ENCODE measurements at regions not wholly inside any gene's neighbourhood (a gene's known extent, or its start where the extent isn't known, plus 50 kb on each side); places are given as distances from the start of the nearest gene placed in this dataset.
"Not testable (repeated sequence)": the region's sequence is repeated elsewhere in the genome, so short reads cannot be mapped to it uniquely, and the experiment has no call there.

DNA sequence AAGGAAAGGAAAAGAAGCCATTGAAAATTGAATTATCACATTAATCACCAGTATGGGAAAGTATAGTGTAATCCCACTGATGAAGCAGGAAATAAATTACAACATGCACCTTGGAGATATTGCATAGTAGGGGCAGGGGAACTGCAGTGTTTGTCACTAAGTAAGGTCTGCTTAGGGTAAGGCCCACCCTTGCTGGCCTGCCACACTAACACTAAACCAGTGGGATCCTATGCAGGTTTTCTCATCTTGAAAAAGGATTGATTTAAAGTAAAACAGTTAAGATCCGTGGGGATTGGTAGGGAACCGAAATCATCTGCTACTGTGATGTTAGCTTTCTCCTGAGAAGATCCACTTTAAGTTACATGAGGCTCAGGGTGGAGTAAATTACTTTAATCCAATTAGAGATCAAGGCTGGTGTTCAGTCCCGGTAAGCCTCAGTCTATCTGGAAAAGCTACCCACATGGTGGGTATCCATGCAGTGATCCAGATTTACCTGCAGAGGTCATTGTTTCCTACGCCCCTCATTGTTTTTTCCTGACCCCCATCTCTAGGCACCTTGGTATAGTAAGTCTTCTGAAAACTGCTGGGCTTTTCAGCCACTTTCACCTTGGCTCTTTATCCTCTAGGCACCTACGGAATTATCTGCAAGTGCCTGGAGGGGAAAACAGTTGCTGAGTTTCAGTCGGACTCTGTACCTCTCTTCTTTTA is 1014.9 kb upstream of the ATXN8OS start:
- DNase-seq: no peak

GRCh38 chr13:69077267-69077666 is 1030.4 kb upstream of the ATXN8OS start:
- no peak for DNase-seq

DNA sequence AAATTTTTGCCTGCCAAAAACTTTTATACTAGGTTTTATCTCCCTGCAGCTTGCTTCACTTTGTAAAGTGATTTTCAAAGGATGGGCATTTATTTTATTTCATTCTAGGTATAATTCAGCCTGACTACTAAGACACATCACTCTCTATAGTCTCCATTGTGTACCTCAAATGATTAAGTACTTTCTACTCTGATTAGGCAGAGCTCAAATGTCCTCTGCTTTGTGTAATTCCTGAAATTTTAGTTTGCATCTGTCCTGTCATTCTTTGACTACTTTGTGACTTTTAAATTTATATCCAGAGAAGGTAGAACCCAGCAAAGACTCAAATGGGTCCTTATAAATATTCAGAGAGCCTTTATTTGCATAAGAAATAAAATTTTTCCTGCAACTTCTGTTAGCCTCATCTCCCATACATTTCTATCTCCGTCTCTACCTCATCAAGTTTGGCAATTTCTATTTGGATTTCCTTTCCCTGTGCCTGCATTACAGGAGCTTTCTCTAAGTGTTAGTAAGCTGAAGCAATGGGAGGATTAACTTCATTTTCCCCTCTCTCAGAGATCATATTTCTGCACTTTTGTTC is 1038.0 kb upstream of the ATXN8OS start:
- DNase-seq: no peak

DNA sequence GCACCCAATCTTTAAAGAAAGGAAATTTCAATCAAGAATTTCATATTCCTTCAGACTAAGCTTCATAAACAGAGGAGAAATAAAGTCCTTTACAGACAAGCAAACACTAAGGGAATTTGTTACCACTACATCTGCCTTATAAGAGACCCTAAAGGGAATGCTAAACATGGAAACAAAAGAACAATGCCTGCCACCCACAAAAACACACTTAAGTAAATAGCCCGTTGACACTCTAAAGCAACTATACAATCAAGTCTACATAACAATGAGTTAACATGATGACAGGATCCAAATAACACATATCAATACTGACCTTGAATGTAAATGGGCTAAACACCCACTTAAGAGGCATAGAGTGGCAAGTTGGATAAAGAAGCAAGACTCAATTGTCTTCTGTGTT is 1056.9 kb upstream of the ATXN8OS start:
- no peak for DNase-seq

- no peak for DNase-seq
These were observed 1063.0 kb upstream of the ATXN8OS start for GRCh38 chr13:69044629-69045028.

GRCh38 chr13:69040898-69041297 is 1066.7 kb upstream of the ATXN8OS start:
- no peak for DNase-seq

- no peak for DNase-seq
These were observed 1071.9 kb upstream of the ATXN8OS start for GRCh38 chr13:69035771-69036170.

DNA sequence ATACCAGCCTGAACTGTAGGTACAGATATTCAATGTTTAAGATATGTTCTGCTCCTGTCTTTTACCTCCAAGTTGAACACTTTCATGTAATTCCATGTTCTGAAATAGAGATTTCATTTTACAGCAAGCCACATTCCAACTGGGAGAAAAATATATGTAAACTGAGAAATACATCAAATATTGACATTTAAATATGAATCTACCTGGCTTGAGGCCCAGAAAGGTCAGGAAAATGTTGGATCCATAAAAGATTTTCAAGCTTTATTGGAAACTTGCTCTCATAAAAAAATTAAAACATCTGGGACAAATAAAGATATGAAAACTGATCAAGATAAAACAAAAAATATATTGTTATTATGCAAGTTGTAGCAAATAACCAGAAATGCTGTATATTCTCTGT is 1078.7 kb upstream of the ATXN8OS start:
- DNase-seq: no peak

DNA sequence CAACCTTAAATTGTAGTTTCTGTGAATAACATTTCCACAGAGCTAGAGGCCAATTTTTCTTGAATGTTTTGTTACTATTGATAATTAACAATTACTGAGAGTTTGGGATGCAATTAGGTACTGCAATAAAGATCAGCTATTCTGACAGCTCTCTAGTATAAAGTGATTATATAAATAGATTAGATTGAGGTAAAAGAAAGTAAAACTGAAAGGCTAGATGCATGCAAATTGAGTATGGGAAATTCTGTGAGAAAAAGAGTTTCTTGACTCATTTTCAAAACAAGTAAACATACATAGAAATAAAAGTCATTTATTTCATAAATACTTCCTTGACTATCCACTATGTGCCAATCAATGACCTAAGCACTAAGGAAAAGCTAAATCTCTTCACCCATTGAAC is 1087.5 kb upstream of the ATXN8OS start:
- DNase-seq: no peak

DNA sequence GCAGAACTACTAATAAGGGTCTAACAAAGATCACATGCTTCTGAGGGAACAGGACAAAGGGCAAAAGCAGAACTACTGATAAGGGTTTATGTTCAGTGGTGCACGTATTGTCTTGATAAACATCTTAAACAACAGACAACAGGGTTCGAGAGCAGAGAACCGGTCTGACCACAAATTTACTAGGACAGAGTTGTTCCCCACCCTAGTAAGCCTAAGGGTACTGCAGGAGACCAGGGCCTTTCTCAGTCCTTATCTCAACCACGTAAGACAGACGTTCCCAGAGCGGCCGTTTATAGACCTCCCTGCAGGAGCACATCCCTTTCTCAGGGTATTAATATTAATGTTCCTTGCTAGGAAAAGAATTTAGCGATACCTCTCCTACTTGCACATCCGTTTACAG is 1089.5 kb upstream of the ATXN8OS start:
- not testable (repeated sequence) for DNase-seq

DNA sequence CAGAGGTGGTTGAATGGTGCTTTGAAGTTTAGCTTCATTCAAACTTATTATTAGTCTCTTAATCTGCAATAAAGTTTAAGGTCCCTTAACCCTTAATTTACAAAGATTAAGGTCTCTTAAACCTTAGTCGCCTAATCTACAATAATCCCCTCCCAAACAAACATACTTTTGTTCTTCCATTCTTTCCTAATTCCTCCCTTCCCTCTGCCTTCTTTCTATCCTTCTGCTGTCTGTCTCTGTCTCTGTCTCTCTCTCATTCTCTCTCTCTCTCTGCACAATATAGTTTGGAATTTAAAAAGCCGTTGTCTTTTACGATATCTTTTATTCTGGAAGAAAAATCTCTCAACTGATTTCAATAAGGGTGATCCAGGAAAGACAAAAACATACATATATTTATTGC is 1096.8 kb upstream of the ATXN8OS start:
- DNase-seq: no peak

DNA sequence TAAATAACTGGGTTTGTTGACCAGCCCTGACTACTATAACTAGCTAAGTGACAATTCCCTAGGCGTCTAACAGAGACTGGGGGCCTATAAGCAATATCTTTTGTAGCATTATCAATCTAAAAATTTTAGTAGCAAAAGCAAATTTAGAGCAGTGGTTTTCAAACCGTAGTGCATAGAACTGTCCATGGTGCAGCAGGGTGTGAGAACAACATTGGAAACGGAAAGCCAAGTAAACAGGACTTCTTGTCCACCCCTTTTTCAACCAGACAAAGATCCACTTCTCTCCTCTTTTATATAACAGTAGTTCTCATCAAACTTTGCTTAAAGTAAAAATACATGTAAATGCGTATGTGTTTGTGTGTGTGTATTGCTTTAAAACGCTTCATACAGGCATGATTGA is 1099.1 kb upstream of the ATXN8OS start:
- no peak for DNase-seq

DNA sequence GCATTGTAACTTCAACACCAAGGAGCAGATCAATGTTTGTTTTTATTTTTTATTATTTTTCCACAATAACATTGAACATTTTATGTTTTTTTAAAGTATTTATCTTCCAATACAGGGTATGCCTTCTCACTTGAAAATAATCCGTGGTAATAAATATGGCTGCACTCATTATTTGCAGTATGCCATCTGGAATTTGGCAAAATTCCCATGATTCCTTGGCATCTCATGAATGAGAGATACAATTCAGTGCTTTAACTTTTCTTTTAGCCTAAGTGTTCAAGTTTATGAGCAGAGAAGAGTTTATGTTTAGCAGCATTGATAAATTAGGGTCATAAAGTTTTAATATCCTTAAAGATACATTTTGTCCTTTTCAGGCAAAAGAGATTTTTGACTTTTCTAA is 1109.6 kb upstream of the ATXN8OS start:
- DNase-seq: no peak

GRCh38 chr13:68996668-68997025 is 1111.0 kb upstream of the ATXN8OS start:
- no peak for DNase-seq

- DNase-seq: no peak
These were observed 1111.5 kb upstream of the ATXN8OS start for GRCh38 chr13:68995972-68996667.

DNA sequence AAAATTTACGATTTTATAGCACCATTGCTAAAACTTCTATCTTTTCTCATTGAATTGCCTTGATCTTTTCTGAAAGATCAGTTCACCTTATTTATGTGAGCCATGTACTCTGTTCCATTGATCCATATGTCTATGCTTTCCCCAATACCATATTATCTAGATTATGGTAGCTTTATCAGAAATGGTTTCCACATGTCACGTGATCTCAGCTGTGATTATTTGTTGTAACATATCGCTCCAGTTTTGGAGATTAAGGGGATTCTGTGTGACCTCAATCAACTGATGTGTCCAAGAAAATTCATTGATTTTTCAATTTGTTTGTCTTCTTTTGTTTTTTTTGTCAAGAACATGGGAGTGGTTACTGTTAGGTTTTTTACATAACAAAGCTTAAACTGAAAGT is 1114.5 kb upstream of the ATXN8OS start:
- DNase-seq: no peak

DNA sequence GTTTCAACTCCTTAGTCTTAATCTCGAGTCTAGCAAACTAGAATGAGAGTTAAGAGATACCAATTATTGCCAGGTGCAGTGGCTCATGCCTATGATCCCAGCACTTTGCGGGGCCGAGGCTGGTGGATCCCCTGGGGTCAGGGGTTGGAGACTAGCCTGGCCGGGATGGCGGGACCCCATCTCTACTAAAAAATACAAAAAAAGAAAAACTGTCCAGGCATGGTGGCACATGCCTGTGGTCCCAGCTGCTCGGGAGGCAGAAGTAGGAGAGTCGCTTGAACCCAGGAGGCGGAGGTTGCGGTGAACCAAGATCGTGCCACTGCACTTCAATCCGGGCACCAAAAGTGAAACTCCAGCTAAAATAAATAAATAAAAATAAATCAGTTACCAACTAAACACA is 1119.5 kb upstream of the ATXN8OS start:
- DNase-seq: no peak

DNA sequence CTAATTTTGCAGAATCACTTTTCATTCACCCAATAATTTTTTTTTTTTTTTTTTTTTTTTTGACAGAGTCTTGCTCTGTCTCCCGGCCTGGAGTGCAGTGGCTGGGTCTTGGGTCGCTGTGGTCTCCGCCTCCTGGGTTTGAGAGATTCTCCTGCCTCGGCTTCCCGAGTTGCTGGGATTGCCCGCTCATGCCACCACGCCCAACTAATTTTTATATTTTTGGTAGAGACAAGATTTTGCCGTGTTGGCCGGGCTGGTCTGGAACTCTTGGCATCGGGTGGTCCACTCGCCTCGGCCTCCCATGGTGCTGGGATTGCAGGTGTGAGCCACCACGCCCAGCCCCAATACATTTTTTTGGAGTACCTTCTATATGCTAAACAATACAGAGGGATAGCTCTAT is 1120.0 kb upstream of the ATXN8OS start:
- no peak for DNase-seq

DNA sequence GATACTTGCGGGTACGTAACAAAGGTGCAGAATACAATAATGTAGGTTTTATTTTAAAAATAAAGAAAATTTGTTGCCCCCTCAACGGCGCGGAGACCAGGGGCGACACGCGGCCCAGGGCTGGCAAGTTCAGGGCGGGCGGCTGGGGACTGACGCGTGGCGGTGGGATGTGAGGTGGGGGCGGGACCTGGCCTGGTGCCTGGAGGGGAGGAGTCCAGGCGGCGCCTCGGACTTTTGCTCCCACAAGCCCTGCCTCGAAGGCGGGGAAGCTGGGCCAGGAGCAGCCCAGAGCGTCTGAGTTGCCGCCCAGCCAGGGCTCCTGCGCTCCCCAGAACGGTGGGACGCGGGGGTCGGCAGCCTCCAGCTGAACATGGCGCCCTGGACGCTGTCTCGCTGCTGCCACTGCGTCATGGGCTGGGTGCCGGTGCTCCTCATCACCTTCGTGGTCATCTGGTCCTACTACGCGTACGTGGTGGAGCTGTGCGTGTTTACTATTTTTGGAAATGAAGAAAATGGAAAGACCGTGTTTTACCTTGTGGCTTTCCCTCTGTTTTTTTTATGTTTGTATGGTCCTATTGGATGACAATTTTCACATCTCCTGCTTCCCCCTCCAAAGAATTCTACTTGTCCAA is 1122.8 kb upstream of the ATXN8OS start:
- no peak for DNase-seq

DNA sequence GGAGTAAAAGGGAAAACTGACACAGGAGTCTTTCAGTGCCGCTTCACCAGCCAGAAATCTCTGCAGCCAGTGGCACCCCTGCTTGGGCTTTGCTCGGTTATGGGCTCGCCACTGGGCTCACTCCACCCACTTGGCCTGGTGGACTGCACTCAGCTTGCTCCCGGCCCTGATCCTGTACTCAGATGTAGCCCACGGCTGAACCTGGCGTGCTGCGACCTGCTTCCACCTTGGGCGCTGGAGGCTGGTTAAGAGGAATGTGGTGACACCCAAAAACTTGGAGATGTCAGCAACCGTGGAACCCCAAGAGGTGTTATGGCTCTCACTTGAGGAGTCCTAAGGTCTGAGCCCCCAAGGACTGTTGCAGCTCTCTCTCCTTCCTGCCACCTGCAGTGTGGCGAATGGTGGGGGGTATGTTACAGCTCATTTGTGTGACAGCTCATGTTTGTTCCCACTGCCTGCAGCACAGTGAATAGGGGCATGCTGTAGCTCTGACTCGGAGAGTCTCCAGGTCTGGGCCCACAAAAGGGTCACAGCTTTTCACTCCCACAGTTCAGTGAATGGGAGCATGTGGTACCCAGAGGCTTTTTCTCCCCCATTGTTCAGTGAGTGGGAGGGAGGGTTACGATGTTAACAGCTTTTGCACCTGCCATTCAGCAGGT is 1124.5 kb upstream of the ATXN8OS start:
- no peak for DNase-seq

DNA sequence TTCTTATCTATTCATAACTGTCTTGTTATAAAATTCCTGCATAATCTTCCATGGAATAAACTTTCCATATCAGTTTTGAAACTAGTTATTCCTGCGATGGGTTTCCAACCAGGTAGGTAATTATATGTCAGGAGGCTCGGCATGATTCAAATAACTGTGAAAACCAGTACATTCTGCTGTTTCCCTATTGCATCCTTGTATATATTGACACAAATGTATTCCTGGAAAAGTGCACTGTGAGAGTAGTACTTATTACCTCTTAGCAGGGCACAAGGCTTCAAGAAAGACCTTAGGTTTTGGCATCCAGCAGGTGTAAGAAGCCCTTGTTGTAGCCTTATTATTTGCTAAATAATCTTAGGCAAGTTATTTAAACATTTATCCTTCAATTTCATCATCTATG is 1131.3 kb upstream of the ATXN8OS start:
- DNase-seq: no peak

DNA sequence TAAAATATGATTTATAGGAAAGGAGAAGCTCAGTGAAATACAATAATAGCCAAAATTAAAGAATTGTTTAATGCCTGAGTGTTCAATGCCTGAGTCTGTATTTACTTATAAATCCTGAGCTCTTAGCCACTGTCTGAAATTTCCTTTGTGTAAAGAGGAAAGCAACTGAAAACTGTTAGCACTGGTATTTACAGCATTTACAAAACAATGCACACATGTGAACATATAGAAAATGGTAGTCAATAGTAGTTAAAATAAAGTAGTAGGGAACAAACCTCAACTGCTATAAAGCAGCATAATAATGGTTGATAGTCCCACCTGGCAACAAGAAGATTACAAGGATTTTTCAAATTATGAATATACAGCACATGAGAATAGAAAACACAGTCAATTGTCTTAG is 1137.1 kb upstream of the ATXN8OS start:
- no peak for DNase-seq

DNA sequence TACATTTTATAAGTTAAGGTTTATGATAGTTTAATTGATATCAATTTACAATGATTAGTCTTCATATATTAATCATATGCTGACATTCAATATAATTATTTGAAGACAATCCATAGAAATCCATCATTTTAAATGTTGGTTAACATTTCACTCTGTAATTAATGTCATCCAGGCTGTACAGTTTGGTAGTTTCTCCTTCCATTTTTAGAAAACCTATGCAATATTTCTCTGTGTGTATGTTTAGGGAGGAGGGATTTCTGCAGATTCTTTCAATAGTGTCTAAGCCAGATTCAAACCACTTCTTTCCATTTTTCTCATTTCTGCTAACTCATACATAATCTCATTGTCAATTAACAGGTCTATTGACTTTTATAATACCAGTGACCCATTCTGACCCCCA is 1159.0 kb upstream of the ATXN8OS start:
- DNase-seq: no peak

DNA sequence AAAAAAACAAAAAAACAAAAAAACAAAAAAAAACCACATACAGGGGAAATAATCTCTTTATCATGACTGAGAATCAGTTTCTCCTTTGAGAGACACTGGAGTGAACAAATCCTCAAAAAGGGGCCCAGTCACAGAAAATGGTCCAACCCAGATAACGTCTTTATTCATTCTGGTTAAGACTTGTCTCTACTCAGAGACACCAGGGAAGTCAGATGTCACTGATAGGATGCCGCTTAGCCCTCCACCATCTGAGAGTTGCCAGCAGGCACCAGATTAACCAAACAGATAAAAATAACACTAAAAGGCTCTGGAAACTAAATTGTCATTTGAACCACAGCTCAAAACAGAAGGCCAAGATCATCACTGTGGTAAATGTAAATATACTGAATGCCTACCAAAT is 1163.4 kb upstream of the ATXN8OS start:
- no peak for DNase-seq

Data from NCI-H2029 (cell line).